HG02798 (cell line): ENCODE measurements at regions not wholly inside any gene's neighbourhood (a gene's known extent, or its start where the extent isn't known, plus 50 kb on each side); places are given as distances from the start of the nearest gene placed in this dataset.
"Not testable (repeated sequence)": the region's sequence is repeated elsewhere in the genome, so short reads cannot be mapped to it uniquely, and the experiment has no call there.

Experiments used
- ATAC-seq: cut with Tn5 transposase; IDR thresholded peaks from one replicate; pipeline ENCODE4 v1.9.1; 2021; ENCODE audit warnings: mild to moderate bottlenecking; ENCODE audit not compliant: unreplicated experiment, poor library complexity

DNA sequence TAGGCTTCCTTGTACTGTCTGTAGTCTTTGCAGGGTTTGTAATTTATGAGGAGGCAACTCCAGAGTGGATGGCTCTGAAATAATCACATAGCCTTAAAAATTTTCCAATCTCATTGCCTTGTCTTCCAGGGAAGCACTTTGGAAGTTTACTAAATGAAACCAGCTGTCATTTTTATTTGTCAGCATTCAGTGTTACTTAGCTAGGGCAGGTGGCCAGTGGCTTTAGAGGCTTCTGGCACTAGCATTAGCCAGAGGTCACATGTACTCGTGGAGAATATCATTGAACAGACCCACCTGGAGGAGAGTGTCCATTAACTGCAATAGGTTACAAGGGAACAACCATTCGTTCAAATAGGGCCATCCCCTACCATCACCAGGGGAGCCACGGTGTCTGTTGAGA lies 160.3 kb upstream of the SLC28A3 start:
- no peak for ATAC-seq

- no peak for ATAC-seq
These were observed 161.0 kb upstream of the SLC28A3 start for GRCh38 chr9:84501587-84501986.

- no peak for ATAC-seq
These were observed 161.5 kb upstream of the SLC28A3 start for GRCh38 chr9:84502066-84502465.

DNA sequence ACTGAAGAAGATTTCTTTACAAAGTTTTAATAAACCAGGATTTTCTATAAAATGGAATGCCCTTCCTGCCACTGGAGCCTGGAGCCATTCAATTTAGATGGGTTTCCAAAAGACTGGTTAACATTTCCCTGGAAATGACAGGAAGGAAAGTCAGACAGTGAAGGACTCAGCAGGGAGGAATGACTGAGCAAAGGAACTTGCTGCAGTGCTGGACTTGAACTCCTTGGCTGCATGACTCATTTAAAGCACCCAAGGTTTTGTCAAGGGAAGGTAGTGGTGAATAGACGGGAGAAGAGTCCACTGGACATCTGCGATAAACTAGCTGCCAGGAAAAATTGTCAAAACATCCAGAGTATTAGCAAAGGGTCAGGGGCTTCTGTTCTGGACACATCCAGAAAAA lies 163.8 kb upstream of the SLC28A3 start:
- ATAC-seq: no peak

- no peak for ATAC-seq
These were observed 157.9 kb upstream of the NTRK2 start for GRCh38 chr9:84511651-84512050.

DNA sequence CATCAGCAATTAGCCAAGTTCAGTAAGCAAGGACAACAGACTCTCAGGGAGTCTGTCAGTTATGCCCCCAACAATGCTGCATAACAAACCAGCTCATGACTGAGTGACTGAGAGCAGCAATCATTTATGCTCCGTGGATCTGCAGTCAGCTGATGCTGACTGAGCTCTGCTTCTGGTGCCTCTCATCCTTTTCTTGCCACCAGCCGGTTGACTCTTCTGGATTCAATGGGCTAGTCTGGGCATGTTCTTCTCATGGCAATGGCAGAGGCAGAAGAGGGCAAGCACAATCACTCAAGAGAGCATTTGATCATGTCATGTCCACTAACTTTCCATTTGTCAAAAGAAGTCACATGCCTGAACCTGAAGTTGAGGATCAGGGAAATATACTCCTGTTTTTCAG lies 157.0 kb upstream of the NTRK2 start:
- no peak for ATAC-seq

GRCh38 chr9:84513473-84513872 lies 156.1 kb upstream of the NTRK2 start:
- no peak for ATAC-seq

DNA sequence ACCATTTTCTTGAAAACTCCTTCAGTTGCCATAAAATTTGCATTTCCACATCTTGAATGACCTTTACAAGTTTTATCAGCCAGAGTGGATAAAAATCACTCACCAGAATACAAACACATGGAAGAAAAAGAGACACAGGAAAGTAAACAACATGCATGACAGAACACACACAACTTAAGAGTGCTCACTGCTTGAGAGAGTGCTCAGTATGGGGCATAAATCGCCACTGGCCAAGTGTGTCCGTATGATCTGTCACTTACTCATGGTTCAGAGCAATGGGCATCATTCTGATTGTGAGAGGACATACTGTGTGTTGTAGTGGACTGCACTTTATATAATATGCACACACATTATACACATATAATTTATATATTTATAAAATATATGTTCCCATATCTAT lies 155.6 kb upstream of the NTRK2 start:
- no peak for ATAC-seq

DNA sequence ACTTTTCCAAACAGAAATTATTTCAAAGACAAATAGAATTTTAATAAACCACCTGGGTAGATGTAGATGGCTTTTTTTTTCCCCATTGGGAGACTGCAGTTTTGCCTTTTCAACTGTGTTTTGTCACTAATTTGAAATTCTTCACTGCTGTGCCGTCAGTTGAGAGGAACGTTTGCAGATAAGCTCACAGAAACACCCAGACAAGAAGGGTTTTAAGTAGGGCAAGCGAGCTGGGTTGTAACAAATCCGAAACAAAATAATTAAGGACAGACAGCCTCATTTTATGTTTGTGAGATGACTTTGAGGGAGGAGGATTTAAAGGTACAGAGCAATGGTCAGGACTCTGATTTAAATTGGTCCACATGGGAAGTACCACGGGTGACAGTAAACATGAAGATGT lies 155.1 kb upstream of the NTRK2 start:
- ATAC-seq: no peak

DNA sequence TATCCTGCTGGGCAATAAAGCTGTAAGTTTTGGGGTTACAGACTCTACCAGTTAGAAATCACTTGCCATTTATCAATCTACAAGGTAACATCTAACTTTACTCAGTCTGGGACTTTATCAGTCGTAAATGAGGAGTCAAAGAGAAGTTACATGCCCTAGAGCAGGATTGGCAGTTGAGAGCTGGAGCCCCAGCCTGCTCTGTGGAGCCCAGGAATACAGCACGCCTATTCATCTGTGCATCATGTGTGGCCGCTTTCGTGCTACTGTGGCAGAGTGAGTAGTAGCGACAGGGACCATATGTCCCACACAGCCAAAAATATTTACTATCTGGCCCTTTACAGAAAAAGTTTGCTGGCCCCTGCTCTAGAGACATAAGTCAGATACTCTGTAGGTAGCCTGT lies 152.5 kb upstream of the NTRK2 start:
- ATAC-seq: no peak

DNA sequence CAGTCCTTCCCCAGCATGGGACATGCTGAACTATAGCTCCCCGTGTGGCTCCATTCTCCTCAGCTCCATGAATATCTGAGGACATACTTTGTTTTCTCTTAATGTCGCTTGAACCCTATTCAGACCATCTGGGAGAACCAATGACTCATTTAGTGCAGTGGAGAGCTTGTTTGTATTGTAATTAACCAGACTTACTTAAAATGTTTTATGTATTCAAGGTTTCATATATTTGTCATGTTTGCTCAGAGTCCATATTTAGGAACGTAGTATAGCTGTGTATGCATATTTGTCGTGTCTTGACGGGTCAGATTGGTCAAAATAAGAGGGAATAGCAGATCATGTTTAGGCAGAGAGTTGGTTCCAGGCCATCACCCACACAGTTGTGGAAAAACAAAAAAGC lies 150.1 kb upstream of the NTRK2 start:
- no peak for ATAC-seq

DNA sequence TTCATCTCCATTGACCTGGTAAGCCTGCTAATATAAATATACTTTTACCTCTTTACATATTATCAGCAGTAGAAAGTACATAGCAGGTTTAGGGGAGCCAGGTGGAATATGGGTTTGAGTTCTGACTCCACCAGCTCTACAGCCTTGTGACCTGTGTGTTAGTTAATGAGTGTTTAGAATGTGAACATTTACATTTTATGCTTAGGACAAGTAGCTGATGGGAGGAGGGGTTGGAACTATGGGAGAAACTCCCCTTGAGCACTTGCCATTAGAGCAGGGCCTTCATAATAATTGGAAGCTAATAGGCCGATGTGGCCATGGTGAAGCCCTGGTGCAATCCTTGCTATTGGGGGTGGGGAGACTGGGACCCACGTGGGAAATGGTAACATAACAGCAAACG lies 148.3 kb upstream of the NTRK2 start:
- ATAC-seq: no peak

- not testable (repeated sequence) for ATAC-seq
These were observed 143.3 kb upstream of the NTRK2 start for GRCh38 chr9:84526211-84526610.

GRCh38 chr9:84527060-84527720 lies 142.3 kb upstream of the NTRK2 start:
- not testable (repeated sequence) for ATAC-seq

DNA sequence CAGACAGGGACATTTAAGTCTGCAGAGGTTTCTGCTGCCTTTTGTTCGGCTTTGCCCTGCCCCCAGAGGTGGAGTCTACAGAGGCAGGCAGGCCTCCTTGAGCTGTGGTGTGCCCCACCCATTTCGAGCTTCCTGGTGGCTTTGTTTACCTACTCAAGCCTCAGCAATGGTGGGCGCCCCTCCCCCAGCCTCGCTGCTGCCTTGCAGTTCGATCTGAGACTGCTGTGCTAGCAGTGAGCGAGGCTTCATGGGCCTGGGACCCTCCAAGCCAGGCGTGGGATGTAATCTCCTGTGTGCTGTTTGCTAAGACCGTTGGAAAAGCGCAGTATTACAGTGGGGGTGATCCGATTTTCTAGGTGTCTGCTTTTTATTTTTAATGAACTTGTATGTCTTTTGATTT lies 133.6 kb upstream of the NTRK2 start:
- not testable (repeated sequence) for ATAC-seq

GRCh38 chr9:84538879-84539278 lies 130.7 kb upstream of the NTRK2 start:
- ATAC-seq: no peak

- no peak for ATAC-seq
These were observed 127.0 kb upstream of the NTRK2 start for GRCh38 chr9:84542554-84542953.

GRCh38 chr9:84554069-84554664 lies 115.4 kb upstream of the NTRK2 start:
- ATAC-seq: no peak

DNA sequence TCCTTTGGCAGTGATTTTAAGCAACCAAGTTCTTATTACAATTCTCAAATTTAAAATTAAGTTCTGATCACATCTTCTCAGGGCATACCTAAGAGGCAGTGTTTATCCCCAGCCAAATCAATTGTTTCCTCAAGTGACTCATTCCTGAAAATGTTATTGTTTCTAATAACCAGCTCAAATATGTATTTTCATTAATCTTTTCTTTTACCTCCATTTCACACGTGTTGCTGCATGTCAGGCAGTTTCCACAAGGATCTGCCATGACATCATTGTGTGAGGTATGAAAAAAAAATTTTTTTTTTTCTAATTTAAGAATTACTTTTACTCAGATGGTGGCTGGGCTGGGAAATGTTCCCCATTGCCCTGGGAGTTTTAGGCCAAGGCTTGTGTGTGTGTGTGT lies 113.0 kb upstream of the NTRK2 start:
- ATAC-seq: no peak

DNA sequence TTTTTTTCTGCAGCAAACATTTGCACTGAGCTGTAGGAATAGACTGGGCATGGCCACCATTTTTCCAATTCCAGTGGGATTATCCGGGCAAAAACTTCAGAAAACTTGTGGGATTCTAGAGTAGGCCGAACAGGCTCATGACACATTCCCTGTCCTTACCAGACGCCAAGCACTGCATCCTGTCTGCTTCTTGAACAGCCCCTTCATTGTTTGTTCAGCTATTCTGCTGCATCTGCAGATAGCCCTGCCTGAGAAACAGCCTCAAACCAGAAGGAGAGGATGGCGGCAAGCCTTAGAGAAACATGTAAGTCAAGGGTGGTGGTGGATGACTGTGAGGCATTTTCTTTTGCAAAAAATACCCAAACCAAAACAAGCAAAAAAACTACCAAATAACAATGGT lies 111.8 kb upstream of the NTRK2 start:
- ATAC-seq: no peak

- no peak for ATAC-seq
These were observed 105.8 kb upstream of the NTRK2 start for GRCh38 chr9:84563691-84564090.

DNA sequence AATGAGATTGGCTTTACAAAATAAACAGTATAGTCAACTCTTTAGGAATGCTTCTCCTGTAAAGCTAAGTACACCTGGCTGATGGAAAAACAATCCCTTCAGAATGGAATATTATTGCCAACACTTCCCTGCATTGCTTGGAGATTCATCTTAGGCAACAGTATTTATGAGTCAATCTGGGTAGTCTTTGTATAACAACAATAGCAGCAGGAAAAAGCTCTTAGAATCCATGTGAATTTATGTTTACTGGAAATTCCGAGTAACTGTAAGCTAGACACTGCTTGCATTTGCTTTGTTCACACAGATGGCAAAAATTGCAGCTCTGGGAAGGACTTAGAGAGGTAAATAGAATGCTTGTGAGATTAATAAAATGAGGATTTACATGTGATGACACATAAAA lies 101.7 kb upstream of the NTRK2 start:
- ATAC-seq: no peak
